ENCODE measurements at regions not wholly inside any gene's neighbourhood (a gene's known extent, or its start where the extent isn't known, plus 50 kb on each side); places are given as distances from the start of the nearest gene placed in this dataset.

DNA sequence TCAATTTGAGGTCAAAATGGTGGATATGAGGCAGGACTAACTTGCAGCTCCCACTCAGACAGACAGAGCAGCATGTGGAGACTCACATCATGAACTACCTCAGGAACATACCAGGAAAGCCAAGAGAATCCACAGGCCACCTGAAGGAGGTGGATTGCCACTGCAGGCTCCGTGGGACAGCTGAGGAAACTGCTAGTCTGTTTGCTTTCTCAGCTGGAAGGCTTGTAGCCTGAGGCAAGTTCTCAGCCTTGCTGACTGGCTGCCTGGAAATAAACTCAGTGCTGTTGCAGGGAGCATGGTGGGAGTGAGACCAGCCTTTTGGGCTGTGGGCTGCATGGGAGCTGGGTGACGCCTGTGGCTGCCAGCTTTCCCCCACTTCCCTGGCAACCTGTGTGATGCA, 202.9 kb downstream of the ZNF248 start:
- no peak for TF ChIP-seq CTCF (optimal IDR thresholded peaks at IDR 0.05 in 1 of 3, IDR thresholded peaks at IDR 0.05 in 1 of 3, conservative IDR thresholded peaks at IDR 0.05 in 1 of 3; ENCODE audit: extremely low read depth in 1 of 3, insufficient read depth in 2 of 3, low read length in 3 of 3)
- TF ChIP-seq EZH2 (IDR thresholded peaks at IDR 0.05; ENCODE audit: low read length): no peak
